ENCODE measurements at regions not wholly inside any gene's neighbourhood (a gene's known extent, or its start where the extent isn't known, plus 50 kb on each side); places are given as distances from the start of the nearest gene placed in this dataset.

- TF ChIP-seq POLR2A (IDR thresholded peaks at IDR 0.05) = no peak
- TF ChIP-seq, protein P1, sequence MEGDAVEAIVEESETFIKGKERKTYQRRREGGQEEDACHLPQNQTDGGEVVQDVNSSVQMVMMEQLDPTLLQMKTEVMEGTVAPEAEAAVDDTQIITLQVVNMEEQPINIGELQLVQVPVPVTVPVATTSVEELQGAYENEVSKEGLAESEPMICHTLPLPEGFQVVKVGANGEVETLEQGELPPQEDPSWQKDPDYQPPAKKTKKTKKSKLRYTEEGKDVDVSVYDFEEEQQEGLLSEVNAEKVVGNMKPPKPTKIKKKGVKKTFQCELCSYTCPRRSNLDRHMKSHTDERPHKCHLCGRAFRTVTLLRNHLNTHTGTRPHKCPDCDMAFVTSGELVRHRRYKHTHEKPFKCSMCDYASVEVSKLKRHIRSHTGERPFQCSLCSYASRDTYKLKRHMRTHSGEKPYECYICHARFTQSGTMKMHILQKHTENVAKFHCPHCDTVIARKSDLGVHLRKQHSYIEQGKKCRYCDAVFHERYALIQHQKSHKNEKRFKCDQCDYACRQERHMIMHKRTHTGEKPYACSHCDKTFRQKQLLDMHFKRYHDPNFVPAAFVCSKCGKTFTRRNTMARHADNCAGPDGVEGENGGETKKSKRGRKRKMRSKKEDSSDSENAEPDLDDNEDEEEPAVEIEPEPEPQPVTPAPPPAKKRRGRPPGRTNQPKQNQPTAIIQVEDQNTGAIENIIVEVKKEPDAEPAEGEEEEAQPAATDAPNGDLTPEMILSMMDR (IDR thresholded peaks at IDR 0.05) = no peak
Observed at GRCh38 chr21:28144653-28145052, 848.0 kb downstream of the LTN1 start.
